PFSK-1 (cell line): ENCODE measurements at regions not wholly inside any gene's neighbourhood (a gene's known extent, or its start where the extent isn't known, plus 50 kb on each side); places are given as distances from the start of the nearest gene placed in this dataset.

Experiments used
- FOXP2 ChIP-seq: optimal IDR thresholded peaks from 2 replicates; pipeline ENCODE3; 2011; ENCODE audit warnings: borderline replicate concordance, control low read depth, inconsistent platforms; ENCODE audit not compliant: insufficient read depth; ENCODE audit errors: extremely low read length, extremely low read depth
- POLR2AphosphoS5 ChIP-seq: IDR thresholded peaks from 2 replicates; pipeline ENCODE4 v1.6.1; 2012; ENCODE audit warnings: low read depth, mild to moderate bottlenecking, control low read depth, low read length, moderate library complexity
- REST ChIP-seq, 2 experiments: IDR thresholded peaks; 2 replicates each; pipeline versions ENCODE4 v1.6.1 to v1.8.0; 2011 to 2012; ENCODE audit warnings: low read depth in 2 of 2, low read length in 2 of 2, control low read depth in 1 of 2, inconsistent platforms in 1 of 2, mild to moderate bottlenecking in 1 of 2, moderate library complexity in 1 of 2; ENCODE audit not compliant: insufficient read depth in 1 of 2
- SIN3A ChIP-seq: IDR thresholded peaks from 2 replicates; pipeline ENCODE4 v1.6.1; 2012; ENCODE audit warnings: mild to moderate bottlenecking, low read length, moderate library complexity, borderline replicate concordance; ENCODE audit not compliant: insufficient read depth
- TAF1 ChIP-seq: IDR thresholded peaks from 2 replicates; pipeline ENCODE4 v1.6.1; 2012; ENCODE audit warnings: low read length, control low read depth, borderline replicate concordance; ENCODE audit not compliant: insufficient read depth

- TF ChIP-seq FOXP2 = no peak
- no peak for TF ChIP-seq TAF1
- TF ChIP-seq REST (IDR thresholded peaks at IDR 0.05; ENCODE audit: insufficient read depth in 1 of 2, low read depth in 2 of 2, low read length in 2 of 2) = no peak
- no peak for TF ChIP-seq POLR2AphosphoS5
- no peak for TF ChIP-seq SIN3A
Measured at GRCh38 chr2:36277146-36277808, 78.3 kb upstream of the CRIM1 start.

GRCh38 chr2:36271266-36271665 lies 84.3 kb upstream of the CRIM1 start:
- TF ChIP-seq SIN3A (no peak), REST (IDR thresholded peaks at IDR 0.05; ENCODE audit: insufficient read depth in 1 of 2, low read depth in 2 of 2, low read length in 2 of 2) (no peak), FOXP2 (no peak), POLR2AphosphoS5 (no peak), TAF1 (no peak)

GRCh38 chr2:36270758-36271157 lies 84.8 kb upstream of the CRIM1 start:
- TF ChIP-seq SIN3A (no peak), TAF1 (no peak), POLR2AphosphoS5 (no peak), FOXP2 (no peak), REST (IDR thresholded peaks at IDR 0.05; ENCODE audit: insufficient read depth in 1 of 2, low read depth in 2 of 2, low read length in 2 of 2) (no peak)

GRCh38 chr2:36267194-36267593 lies 88.4 kb upstream of the CRIM1 start:
- TF ChIP-seq SIN3A = no peak
- no peak for TF ChIP-seq POLR2AphosphoS5

GRCh38 chr2:36266536-36267121 lies 88.9 kb upstream of the CRIM1 start:
- TF ChIP-seq FOXP2 (no peak), TAF1 (no peak), SIN3A (no peak), REST (IDR thresholded peaks at IDR 0.05; ENCODE audit: insufficient read depth in 1 of 2, low read depth in 2 of 2, low read length in 2 of 2) (no peak), POLR2AphosphoS5 (no peak)
